Left lobe of liver (tissue), 2 donors: ENCODE measurements at regions not wholly inside any gene's neighbourhood (a gene's known extent, or its start where the extent isn't known, plus 50 kb on each side); places are given as distances from the start of the nearest gene placed in this dataset.

Source experiments
- ATAC-seq: fragments of 200-7000 bp; cut with Tn5 transposase; one replicate; pipeline ENCODE4 v1.9.1; 2020; ENCODE audit warnings: mild to moderate bottlenecking, moderate library complexity
- DNase-seq: peaks from one replicate; pipeline ENCODE4 v3.0.0-alpha.2; 2020; ENCODE audit warnings: low spot score
- donor health status: DM: no; HTN: no; CAD: no; lungs with moderate emphysema.
- donor health status: DM: no; HTN: yes; CAD: no.

GRCh38 chr6:133748628-133749027 is 140.3 kb upstream of the TCF21 start:
- no peak for DNase-seq
- ATAC-seq: no peak

GRCh38 chr6:133749427-133749826 is 139.5 kb upstream of the TCF21 start:
- ATAC-seq: no peak
- DNase-seq: no peak

- DNase-seq (no peak), ATAC-seq (no peak)
Observed at GRCh38 chr6:133752129-133752528, 136.8 kb upstream of the TCF21 start.

- ATAC-seq (no peak), DNase-seq (no peak)
Observed at GRCh38 chr6:133753756-133754155, 135.2 kb upstream of the TCF21 start.

GRCh38 chr6:133754298-133754697 is 134.6 kb upstream of the TCF21 start:
- ATAC-seq: no peak

GRCh38 chr6:133756078-133756695 is 132.7 kb upstream of the TCF21 start:
- DNase-seq (no peak), ATAC-seq (no peak)

More at GRCh38 chr6:133754298-133754697, 134.6 kb upstream of the TCF21 start:
- DNase-seq: no peak

- no peak for ATAC-seq
- no peak for DNase-seq
Observed at GRCh38 chr6:133757335-133757734, 131.6 kb upstream of the TCF21 start.

GRCh38 chr6:133758815-133759335 is 130.0 kb upstream of the TCF21 start:
- ATAC-seq: no peak
- no peak for DNase-seq

GRCh38 chr6:133759524-133759923 is 129.4 kb upstream of the TCF21 start:
- DNase-seq (no peak), ATAC-seq (no peak)

- no peak for DNase-seq
- no peak for ATAC-seq
Observed at GRCh38 chr6:133761706-133762105, 127.2 kb upstream of the TCF21 start.

- ATAC-seq (no peak), DNase-seq (no peak)
Observed at GRCh38 chr6:133764008-133764753, 124.7 kb upstream of the TCF21 start.

- ATAC-seq: no peak
Observed at GRCh38 chr6:133764754-133765208, 124.1 kb upstream of the TCF21 start.

GRCh38 chr6:133767357-133767970 is 121.4 kb upstream of the TCF21 start:
- no peak for DNase-seq
- ATAC-seq: no peak

More at GRCh38 chr6:133764754-133765208, 124.1 kb upstream of the TCF21 start:
- DNase-seq: no peak

- DNase-seq: no peak
- ATAC-seq: no peak
Observed at GRCh38 chr6:133768656-133769295, 120.1 kb upstream of the TCF21 start.

- ATAC-seq (no peak), DNase-seq (no peak)
Observed at GRCh38 chr6:133769463-133769862, 119.5 kb upstream of the TCF21 start.

GRCh38 chr6:133772567-133772966 is 116.3 kb upstream of the TCF21 start:
- DNase-seq (no peak), ATAC-seq (no peak)

- ATAC-seq (no peak), DNase-seq (no peak)
Observed at GRCh38 chr6:133773776-133774175, 115.1 kb upstream of the TCF21 start.

GRCh38 chr6:133774356-133774755 is 114.6 kb upstream of the TCF21 start:
- DNase-seq: no peak
- no peak for ATAC-seq

GRCh38 chr6:133778414-133779130 is 110.3 kb upstream of the TCF21 start:
- ATAC-seq: peak; percentile 76

GRCh38 chr6:133779916-133780695 is 108.8 kb upstream of the TCF21 start:
- DNase-seq: no peak
- ATAC-seq: no peak

More at GRCh38 chr6:133778414-133779130, 110.3 kb upstream of the TCF21 start:
- DNase-seq: no peak
